Left lung (tissue), 4 donors: ENCODE measurements at regions not wholly inside any gene's neighbourhood (a gene's known extent, or its start where the extent isn't known, plus 50 kb on each side); places are given as distances from the start of the nearest gene placed in this dataset.
A peak's percentile ranks its signal among the peaks of the same experiment; 100 is the strongest.

Experiments used
- ATAC-seq: fragments of 200-7000 bp; cut with Tn5 transposase; one replicate; pipeline ENCODE4 v1.9.1; 2020; ENCODE audit warnings: moderate library complexity
- DNase-seq, 4 donors: peaks; one replicate each; pipeline ENCODE4 v3.0.0-alpha.2; 2013 to 2020
- H3K27ac ChIP-seq, 2 donors: fragments of 200-600 bp; sonication (generic) in 1 of 2; one replicate each; pipeline versions ENCODE4 v1.5.0 to v1.8.0; 2020 to 2021
- H3K27me3 ChIP-seq, 2 donors: fragments of 200-600 bp; sonication (generic) in 1 of 2; one replicate each; pipeline versions ENCODE4 v1.5.0 to v1.8.0; 2020 to 2021
- H3K36me3 ChIP-seq, 2 donors: fragments of 200-600 bp; sonication (generic) in 1 of 2; one replicate each; pipeline versions ENCODE4 v1.5.0 to v1.8.0; 2020 to 2021
- H3K4me1 ChIP-seq, 2 donors: fragments of 200-600 bp; one replicate each; pipeline ENCODE4 v1.8.0; 2021
- H3K4me3 ChIP-seq, 2 donors: fragments of 200-600 bp; sonication (generic) in 1 of 2; one replicate each; pipeline versions ENCODE4 v1.5.0 to v1.8.0; 2020 to 2021; ENCODE audit warnings: mild to moderate bottlenecking in 1 of 2
- H3K9me3 ChIP-seq, 2 donors: fragments of 200-600 bp; sonication (generic) in 1 of 2; one replicate each; pipeline versions ENCODE4 v1.5.0 to v1.8.0; 2020 to 2021
- CTCF ChIP-seq, 2 donors: fragments of 200-600 bp; sonication (generic) in 1 of 2; IDR thresholded peaks; one replicate each; pipeline versions ENCODE4 v1.5.0 to v1.8.0; 2021; ENCODE audit warnings: antibody characterized with exemption in 2 of 2
- intact Hi-C, 2 donors: fragments of 100-400 bp; cut with DNase I; formaldehyde crosslinking; loops; one replicate each; pipeline versions ENCODE4 v1.11.2 to v1.14.2; 2022
- donor health status: DM: no; HTN: yes; CAD: no.
- donor health status: DM: no; HTN: no; CAD: no.

GRCh38 chr20:24838546-24839535 is 110.2 kb upstream of the CST7 start:
- no peak overlapping the region for H3K4me3 ChIP-seq
- peaks cover 0 to 2% of the 10 kb centered on the region in 2 donors for H3K4me1 ChIP-seq
- DNase-seq (no peak), ATAC-seq (no peak)
- H3K9me3 ChIP-seq: no peaks in the 10 kb centered on the region
- TF ChIP-seq CTCF (IDR thresholded peaks at IDR 0.05): no peak
- intact Hi-C loops: no loop called here
- H3K27me3 ChIP-seq: no peaks in the 10 kb centered on the region
- no peaks in the 10 kb centered on the region for H3K36me3 ChIP-seq
- no peak overlapping the region for H3K27ac ChIP-seq

- H3K36me3 ChIP-seq: no peaks in the 10 kb centered on the region
- H3K9me3 ChIP-seq: no peaks in the 10 kb centered on the region
- DNase-seq (no peak), ATAC-seq (no peak)
- no peak overlapping the region for H3K4me3 ChIP-seq
- peaks cover 0 to 2% of the 10 kb centered on the region in 2 donors for H3K4me1 ChIP-seq
- no peaks in the 10 kb centered on the region for H3K27me3 ChIP-seq
- intact Hi-C loops: no loop called here
- TF ChIP-seq CTCF (IDR thresholded peaks at IDR 0.05): no peak
- H3K27ac ChIP-seq: no peak overlapping the region
Measured at GRCh38 chr20:24840121-24840713, 108.9 kb upstream of the CST7 start.

GRCh38 chr20:24842274-24842917 is 106.7 kb upstream of the CST7 start:
- H3K9me3 ChIP-seq: peaks cover 0 to 9% of the 10 kb centered on the region in 2 donors
- intact Hi-C loops: no loop called here
- H3K36me3 ChIP-seq: no peaks in the 10 kb centered on the region
- H3K4me1 ChIP-seq: peaks cover 0 to 2% of the 10 kb centered on the region in 2 donors
- no peak overlapping the region for H3K27ac ChIP-seq
- no peaks in the 10 kb centered on the region for H3K27me3 ChIP-seq
- H3K4me3 ChIP-seq: no peak overlapping the region
- ATAC-seq: no peak
- DNase-seq: no peak
- no peak for TF ChIP-seq CTCF (IDR thresholded peaks at IDR 0.05)

GRCh38 chr20:24842918-24843715 is 106.0 kb upstream of the CST7 start:
- Histone ChIP-seq H3K36me3 (no peaks in the 10 kb centered on the region), H3K4me3 (no peak overlapping the region), H3K27me3 (no peaks in the 10 kb centered on the region), H3K4me1 (peaks cover 0 to 2% of the 10 kb centered on the region in 2 donors), H3K27ac (no peak overlapping the region), H3K9me3 (peaks cover 0 to 9% of the 10 kb centered on the region in 2 donors)
- no peak for TF ChIP-seq CTCF (IDR thresholded peaks at IDR 0.05)
- DNase-seq: no peak
- intact Hi-C loops: no loop called here
- ATAC-seq: peak; percentile 59
